ENCODE measurements at regions not wholly inside any gene's neighbourhood (a gene's known extent, or its start where the extent isn't known, plus 50 kb on each side); places are given as distances from the start of the nearest gene placed in this dataset.

GRCh38 chr2:49857371-49858112, 703.2 kb upstream of the FSHR start:
- Histone ChIP-seq H3K4me3 (no peak overlapping the region), H3K27me3 (ENCODE audit: insufficient read depth) (no peaks in the 10 kb centered on the region), H2AFZ (no peak overlapping the region), H3K27ac (ENCODE audit: low read depth) (no peak overlapping the region), H3K9me2 (ENCODE audit: insufficient read depth) (no peaks in the 10 kb centered on the region; the same call in 1 of the 2 replicates), H3F3A (replicated peaks; ENCODE audit: low read depth) (no peaks in the 10 kb centered on the region), H3K36me3 (ENCODE audit: insufficient read depth) (no peaks in the 10 kb centered on the region), H3K79me2 (replicated peaks; ENCODE audit: insufficient read depth) (no peaks in the 10 kb centered on the region), H3K4me2 (no peak overlapping the region), H4K20me1 (replicated peaks; ENCODE audit: insufficient read depth) (no peaks in the 10 kb centered on the region), H3K4me1 (ENCODE audit: insufficient read depth) (no peaks in the 10 kb centered on the region)
- Mint-ChIP-seq H3K9me3 (no peaks in the 10 kb centered on the region), H3K27me3 (ENCODE audit: insufficient read depth, low read depth, poor library complexity) (no peaks in the 10 kb centered on the region), H3K36me3 (ENCODE audit: low read depth) (no peaks in the 10 kb centered on the region), H3K4me1 (no peaks in the 10 kb centered on the region), H3K4me3 (no peak overlapping the region), H3K27ac (no peak overlapping the region)
- ATAC-seq (no peak), DNase-seq (ENCODE audit: low spot score) (no peak)
- TF ChIP-seq ZNF114 (CRISPR knock-in tag; IDR thresholded peaks at IDR 0.05) = no peak
- TF ChIP-seq REST (IDR thresholded peaks at IDR 0.05; ENCODE audit: unreplicated experiment) = no peak
- TF ChIP-seq, protein P1, sequence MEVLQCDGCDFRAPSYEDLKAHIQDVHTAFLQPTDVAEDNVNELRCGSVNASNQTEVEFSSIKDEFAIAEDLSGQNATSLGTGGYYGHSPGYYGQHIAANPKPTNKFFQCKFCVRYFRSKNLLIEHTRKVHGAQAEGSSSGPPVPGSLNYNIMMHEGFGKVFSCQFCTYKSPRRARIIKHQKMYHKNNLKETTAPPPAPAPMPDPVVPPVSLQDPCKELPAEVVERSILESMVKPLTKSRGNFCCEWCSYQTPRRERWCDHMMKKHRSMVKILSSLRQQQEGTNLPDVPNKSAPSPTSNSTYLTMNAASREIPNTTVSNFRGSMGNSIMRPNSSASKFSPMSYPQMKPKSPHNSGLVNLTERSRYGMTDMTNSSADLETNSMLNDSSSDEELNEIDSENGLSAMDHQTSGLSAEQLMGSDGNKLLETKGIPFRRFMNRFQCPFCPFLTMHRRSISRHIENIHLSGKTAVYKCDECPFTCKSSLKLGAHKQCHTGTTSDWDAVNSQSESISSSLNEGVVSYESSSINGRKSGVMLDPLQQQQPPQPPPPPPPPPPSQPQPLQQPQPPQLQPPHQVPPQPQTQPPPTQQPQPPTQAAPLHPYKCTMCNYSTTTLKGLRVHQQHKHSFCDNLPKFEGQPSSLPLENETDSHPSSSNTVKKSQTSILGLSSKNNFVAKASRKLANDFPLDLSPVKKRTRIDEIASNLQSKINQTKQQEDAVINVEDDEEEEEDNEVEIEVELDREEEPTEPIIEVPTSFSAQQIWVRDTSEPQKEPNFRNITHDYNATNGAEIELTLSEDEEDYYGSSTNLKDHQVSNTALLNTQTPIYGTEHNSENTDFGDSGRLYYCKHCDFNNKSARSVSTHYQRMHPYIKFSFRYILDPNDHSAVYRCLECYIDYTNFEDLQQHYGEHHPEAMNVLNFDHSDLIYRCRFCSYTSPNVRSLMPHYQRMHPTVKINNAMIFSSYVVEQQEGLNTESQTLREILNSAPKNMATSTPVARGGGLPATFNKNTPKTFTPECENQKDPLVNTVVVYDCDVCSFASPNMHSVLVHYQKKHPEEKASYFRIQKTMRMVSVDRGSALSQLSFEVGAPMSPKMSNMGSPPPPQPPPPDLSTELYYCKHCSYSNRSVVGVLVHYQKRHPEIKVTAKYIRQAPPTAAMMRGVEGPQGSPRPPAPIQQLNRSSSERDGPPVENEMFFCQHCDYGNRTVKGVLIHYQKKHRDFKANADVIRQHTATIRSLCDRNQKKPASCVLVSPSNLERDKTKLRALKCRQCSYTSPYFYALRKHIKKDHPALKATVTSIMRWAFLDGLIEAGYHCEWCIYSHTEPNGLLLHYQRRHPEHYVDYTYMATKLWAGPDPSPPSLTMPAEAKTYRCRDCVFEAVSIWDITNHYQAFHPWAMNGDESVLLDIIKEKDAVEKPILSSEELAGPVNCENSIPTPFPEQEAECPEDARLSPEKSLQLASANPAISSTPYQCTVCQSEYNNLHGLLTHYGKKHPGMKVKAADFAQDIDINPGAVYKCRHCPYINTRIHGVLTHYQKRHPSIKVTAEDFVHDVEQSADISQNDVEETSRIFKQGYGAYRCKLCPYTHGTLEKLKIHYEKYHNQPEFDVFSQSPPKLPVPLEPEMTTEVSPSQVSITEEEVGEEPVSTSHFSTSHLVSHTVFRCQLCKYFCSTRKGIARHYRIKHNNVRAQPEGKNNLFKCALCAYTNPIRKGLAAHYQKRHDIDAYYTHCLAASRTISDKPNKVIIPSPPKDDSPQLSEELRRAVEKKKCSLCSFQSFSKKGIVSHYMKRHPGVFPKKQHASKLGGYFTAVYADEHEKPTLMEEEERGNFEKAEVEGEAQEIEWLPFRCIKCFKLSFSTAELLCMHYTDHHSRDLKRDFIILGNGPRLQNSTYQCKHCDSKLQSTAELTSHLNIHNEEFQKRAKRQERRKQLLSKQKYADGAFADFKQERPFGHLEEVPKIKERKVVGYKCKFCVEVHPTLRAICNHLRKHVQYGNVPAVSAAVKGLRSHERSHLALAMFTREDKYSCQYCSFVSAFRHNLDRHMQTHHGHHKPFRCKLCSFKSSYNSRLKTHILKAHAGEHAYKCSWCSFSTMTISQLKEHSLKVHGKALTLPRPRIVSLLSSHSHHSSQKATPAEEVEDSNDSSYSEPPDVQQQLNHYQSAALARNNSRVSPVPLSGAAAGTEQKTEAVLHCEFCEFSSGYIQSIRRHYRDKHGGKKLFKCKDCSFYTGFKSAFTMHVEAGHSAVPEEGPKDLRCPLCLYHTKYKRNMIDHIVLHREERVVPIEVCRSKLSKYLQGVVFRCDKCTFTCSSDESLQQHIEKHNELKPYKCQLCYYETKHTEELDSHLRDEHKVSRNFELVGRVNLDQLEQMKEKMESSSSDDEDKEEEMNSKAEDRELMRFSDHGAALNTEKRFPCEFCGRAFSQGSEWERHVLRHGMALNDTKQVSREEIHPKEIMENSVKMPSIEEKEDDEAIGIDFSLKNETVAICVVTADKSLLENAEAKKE (CRISPR knock-in tag; IDR thresholded peaks at IDR 0.05) = no peak
- TF ChIP-seq POLR2AphosphoS5 (IDR thresholded peaks at IDR 0.05; ENCODE audit: low read depth) = no peak
- no peak for TF ChIP-seq NANOG (IDR thresholded peaks at IDR 0.05; ENCODE audit: borderline replicate concordance)
- TF ChIP-seq EZH2 (IDR thresholded peaks at IDR 0.05; ENCODE audit: low read depth, unreplicated experiment) = no peak
- no peak for TF ChIP-seq CREB1 (CRISPR knock-in tag; IDR thresholded peaks at IDR 0.05; ENCODE audit: low read depth)
- TF ChIP-seq ZNF331 (CRISPR knock-in tag; IDR thresholded peaks at IDR 0.05; ENCODE audit: low read depth) = no peak
- TF ChIP-seq EZH2phosphoT487 (IDR thresholded peaks at IDR 0.05; ENCODE audit: unreplicated experiment) = no peak
- TF ChIP-seq ETS1 (IDR thresholded peaks at IDR 0.05) = no peak
- TF ChIP-seq STAT1 (IDR thresholded peaks at IDR 0.05; ENCODE audit: unreplicated experiment) = no peak
- TF ChIP-seq JUNB (IDR thresholded peaks at IDR 0.05; ENCODE audit: unreplicated experiment) = no peak
- TF ChIP-seq, protein P2, sequence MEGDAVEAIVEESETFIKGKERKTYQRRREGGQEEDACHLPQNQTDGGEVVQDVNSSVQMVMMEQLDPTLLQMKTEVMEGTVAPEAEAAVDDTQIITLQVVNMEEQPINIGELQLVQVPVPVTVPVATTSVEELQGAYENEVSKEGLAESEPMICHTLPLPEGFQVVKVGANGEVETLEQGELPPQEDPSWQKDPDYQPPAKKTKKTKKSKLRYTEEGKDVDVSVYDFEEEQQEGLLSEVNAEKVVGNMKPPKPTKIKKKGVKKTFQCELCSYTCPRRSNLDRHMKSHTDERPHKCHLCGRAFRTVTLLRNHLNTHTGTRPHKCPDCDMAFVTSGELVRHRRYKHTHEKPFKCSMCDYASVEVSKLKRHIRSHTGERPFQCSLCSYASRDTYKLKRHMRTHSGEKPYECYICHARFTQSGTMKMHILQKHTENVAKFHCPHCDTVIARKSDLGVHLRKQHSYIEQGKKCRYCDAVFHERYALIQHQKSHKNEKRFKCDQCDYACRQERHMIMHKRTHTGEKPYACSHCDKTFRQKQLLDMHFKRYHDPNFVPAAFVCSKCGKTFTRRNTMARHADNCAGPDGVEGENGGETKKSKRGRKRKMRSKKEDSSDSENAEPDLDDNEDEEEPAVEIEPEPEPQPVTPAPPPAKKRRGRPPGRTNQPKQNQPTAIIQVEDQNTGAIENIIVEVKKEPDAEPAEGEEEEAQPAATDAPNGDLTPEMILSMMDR (conservative IDR thresholded peaks at IDR 0.05; ENCODE audit: low read depth in 2 of 2) = no peak

Measured in GM23338 (cell line).